ENCODE measurements at regions not wholly inside any gene's neighbourhood (a gene's known extent, or its start where the extent isn't known, plus 50 kb on each side); places are given as distances from the start of the nearest gene placed in this dataset.

DNA sequence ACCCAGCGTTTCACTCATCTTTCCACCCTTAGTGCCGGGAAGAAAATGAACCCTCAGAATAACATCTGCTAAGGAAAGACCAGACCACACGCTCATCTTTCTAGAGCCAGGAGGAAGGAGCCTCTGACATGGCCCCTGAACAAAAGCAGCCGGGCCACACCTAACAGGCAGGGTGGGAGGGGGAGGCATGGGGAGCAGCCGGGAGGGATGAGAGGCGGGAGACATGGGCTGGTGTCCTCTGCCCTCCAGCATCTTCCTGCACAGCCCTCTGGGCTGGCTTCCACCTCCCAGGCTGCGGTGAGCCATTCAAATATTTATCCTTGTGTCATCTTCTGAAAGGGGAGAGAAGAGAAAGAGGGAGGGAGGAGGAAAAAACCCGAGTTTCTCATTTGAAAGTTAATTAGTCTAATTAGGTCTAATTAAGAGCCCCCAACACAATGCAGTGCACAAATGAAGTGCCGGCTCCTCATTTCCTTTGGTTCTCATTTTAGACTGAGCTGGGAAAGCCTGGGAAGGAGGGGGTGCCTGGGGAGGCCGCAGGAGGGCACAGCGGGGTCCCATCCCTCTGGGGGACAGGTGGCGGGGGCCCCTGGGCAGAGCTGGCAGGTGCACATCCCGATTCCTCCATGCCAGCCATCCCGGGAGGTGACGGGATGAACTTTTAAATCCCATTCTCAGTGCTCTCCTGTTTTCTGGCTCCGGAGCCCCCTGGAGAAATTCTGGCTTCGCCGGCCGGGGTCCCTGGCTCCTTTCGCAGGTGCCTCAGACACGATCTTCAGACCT, 90.5 kb downstream of the ENGASE start:
- TF ChIP-seq, protein P1, sequence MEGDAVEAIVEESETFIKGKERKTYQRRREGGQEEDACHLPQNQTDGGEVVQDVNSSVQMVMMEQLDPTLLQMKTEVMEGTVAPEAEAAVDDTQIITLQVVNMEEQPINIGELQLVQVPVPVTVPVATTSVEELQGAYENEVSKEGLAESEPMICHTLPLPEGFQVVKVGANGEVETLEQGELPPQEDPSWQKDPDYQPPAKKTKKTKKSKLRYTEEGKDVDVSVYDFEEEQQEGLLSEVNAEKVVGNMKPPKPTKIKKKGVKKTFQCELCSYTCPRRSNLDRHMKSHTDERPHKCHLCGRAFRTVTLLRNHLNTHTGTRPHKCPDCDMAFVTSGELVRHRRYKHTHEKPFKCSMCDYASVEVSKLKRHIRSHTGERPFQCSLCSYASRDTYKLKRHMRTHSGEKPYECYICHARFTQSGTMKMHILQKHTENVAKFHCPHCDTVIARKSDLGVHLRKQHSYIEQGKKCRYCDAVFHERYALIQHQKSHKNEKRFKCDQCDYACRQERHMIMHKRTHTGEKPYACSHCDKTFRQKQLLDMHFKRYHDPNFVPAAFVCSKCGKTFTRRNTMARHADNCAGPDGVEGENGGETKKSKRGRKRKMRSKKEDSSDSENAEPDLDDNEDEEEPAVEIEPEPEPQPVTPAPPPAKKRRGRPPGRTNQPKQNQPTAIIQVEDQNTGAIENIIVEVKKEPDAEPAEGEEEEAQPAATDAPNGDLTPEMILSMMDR (IDR thresholded peaks at IDR 0.05; ENCODE audit: insufficient read depth, low read length, poor library complexity, severe bottlenecking): no peak
- no peak for TF ChIP-seq EZH2phosphoT487 (conservative IDR thresholded peaks at IDR 0.05; ENCODE audit: low read length)

Measured in SU-DHL-6 (cell line).